ENCODE measurements at regions not wholly inside any gene's neighbourhood (a gene's known extent, or its start where the extent isn't known, plus 50 kb on each side); places are given as distances from the start of the nearest gene placed in this dataset.

DNA sequence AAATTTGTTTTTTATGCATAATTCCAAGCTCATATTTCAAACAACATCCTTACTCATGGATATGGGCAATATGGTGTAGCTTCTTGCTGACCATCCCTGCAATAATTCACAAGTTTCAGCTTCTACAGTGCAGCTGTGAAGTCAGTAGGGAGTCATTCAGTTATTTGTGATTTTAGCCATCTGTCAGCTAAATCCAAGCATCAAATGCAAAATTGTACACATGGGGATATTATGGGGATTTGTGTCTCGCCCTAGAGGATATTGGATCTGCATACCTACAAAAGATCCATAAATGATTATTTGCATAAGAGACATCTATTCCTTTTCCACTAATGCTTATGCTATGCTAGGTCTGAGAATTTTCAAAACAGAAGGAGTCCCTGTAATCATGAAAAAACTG is 217.9 kb upstream of the SLITRK5 start:
- no peak for DNase-seq (ENCODE audit: low read depth)
- TF ChIP-seq, protein P1, sequence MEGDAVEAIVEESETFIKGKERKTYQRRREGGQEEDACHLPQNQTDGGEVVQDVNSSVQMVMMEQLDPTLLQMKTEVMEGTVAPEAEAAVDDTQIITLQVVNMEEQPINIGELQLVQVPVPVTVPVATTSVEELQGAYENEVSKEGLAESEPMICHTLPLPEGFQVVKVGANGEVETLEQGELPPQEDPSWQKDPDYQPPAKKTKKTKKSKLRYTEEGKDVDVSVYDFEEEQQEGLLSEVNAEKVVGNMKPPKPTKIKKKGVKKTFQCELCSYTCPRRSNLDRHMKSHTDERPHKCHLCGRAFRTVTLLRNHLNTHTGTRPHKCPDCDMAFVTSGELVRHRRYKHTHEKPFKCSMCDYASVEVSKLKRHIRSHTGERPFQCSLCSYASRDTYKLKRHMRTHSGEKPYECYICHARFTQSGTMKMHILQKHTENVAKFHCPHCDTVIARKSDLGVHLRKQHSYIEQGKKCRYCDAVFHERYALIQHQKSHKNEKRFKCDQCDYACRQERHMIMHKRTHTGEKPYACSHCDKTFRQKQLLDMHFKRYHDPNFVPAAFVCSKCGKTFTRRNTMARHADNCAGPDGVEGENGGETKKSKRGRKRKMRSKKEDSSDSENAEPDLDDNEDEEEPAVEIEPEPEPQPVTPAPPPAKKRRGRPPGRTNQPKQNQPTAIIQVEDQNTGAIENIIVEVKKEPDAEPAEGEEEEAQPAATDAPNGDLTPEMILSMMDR (IDR thresholded peaks at IDR 0.05; ENCODE audit: insufficient read depth, low read depth, low read length), result no peak
- H3K4me3 ChIP-seq (ENCODE audit: low read depth, low read length), result no peak overlapping the region

DNA sequence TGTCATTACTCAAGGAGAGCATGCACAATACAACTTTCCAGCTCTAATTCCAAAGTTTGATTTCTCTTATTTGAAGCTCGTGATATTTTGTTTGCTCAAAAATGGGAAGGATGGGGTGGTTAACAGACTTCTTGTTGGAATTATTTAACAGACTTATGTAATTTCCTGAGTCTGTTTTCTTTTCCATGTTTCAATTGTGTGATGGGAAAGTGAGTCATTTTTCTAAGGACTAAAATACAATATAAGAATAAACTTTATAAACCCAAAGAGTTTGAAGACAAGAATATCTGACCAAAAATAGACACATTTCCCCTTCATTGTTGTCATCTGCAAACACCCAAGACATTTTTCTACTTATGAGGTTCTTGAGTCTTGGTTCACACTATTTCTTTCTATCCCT is 211.8 kb upstream of the SLITRK5 start:
- TF ChIP-seq, protein P1 (IDR thresholded peaks at IDR 0.05; ENCODE audit: insufficient read depth, low read depth, low read length), result no peak
- no peak overlapping the region for H3K4me3 ChIP-seq (ENCODE audit: low read depth, low read length)
- DNase-seq (ENCODE audit: low read depth), result no peak

DNA sequence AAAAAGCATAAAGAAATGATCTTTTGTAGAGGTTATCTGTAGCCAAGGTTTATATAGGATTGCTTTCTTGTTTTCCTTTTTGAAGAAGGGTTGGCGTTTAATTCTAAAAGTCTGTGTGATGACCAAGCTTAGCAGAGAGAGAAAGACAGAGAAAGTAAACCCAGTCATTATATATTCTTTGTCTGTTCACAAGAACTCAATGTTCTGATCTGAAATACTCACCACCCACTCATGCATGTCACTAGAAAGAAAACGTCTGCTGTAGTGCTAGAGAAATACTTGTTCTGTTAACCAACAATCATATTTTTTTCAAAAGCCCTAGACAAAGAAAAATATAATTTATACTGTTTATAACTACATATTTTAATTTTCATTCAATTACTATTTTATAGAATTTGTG is 173.7 kb upstream of the SLITRK5 start:
- TF ChIP-seq, protein P1 (IDR thresholded peaks at IDR 0.05; ENCODE audit: insufficient read depth, low read depth, low read length), result no peak
- DNase-seq (ENCODE audit: low read depth), result no peak
- H3K4me3 ChIP-seq (ENCODE audit: low read depth, low read length), result no peak overlapping the region

DNA sequence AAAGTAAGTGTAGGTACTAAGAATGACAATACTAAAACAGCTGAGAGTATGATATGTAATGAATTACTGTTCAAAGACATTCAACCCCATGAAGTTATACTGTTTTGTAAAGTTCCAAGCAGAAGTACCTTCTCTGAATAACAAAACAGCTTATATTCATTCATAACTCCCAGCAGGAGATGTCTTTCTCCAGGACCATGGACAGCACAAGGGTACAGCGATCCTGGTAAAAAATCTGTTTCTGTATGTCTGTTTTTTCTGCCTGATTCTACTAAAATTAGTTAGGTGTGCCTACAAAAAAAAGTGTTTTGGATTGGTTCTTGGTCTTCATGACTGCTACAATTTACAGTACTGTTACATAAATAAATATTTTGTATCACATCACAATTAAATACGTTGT is 172.5 kb upstream of the SLITRK5 start:
- no peak overlapping the region for H3K4me3 ChIP-seq (ENCODE audit: low read depth, low read length)
- DNase-seq (ENCODE audit: low read depth), result no peak
- TF ChIP-seq, protein P1 (IDR thresholded peaks at IDR 0.05; ENCODE audit: insufficient read depth, low read depth, low read length), result no peak

DNA sequence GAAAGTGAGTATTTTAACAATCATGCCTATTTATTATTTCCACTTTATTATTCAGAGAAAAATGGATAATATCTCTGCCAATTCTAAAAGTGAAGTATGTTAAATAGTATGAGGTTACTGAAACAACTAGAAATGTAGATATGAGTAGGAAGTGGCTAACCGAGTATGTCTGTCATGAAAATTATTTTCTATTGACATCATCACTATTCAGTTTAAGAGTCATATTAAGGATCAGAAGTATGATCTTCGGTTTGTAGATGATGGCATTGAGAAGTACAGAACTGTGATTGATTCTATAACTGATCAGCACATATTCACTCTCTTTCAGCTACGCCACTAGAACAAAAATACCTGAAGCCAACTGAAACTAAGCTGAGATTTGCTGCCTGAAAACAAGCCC is 146.4 kb upstream of the SLITRK5 start:
- no peak for DNase-seq (ENCODE audit: low read depth)
- TF ChIP-seq, protein P1 (IDR thresholded peaks at IDR 0.05; ENCODE audit: insufficient read depth, low read depth, low read length), result no peak
- H3K4me3 ChIP-seq (ENCODE audit: low read depth, low read length), result no peak overlapping the region

DNA sequence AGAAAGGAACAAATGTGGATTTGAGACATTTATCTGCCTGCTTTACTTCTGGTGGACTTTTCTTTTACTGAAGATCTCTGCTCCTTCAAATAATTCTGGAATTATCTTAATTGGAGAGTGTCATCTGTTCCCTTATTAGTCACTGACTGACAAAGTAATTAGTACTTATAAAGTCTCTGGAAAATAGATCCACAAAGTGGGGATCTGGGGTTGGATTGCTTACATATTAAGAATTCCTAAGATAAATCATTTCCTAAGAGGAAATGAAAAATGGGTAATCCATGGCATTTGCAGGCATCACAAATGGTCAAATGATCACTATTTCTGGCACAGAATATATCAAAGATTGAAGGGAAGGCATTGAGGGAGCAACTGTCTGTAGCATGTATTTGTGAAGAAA is 137.4 kb upstream of the SLITRK5 start:
- no peak for DNase-seq (ENCODE audit: low read depth)
- TF ChIP-seq, protein P1 (IDR thresholded peaks at IDR 0.05; ENCODE audit: insufficient read depth, low read depth, low read length), result no peak
- no peak overlapping the region for H3K4me3 ChIP-seq (ENCODE audit: low read depth, low read length)

DNA sequence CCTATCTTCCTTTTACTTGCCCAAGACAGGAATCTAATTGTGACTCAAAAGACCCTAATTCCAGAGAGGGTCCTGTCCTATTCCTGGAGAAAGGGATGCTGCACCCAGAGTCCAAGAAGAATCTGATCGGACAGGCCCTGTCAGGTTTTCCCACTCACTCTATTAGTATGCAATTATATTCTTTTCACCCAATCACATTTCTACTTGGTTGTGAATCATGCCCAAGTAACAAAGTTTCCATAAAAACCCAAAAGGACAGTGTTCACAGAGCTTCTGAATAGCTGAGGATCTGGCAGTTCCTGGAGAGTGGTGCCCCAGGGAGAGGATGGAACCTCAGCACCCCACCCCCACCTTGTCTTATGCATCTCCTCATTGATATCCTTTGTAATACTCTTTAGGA is 135.3 kb upstream of the SLITRK5 start:
- DNase-seq (ENCODE audit: low read depth), result no peak
- no peak overlapping the region for H3K4me3 ChIP-seq (ENCODE audit: low read depth, low read length)
- TF ChIP-seq, protein P1 (IDR thresholded peaks at IDR 0.05; ENCODE audit: insufficient read depth, low read depth, low read length), result no peak
